ENCODE measurements at regions not wholly inside any gene's neighbourhood (a gene's known extent, or its start where the extent isn't known, plus 50 kb on each side); places are given as distances from the start of the nearest gene placed in this dataset.

- TF ChIP-seq CTCF (IDR thresholded peaks at IDR 0.05): no peak
- no peak for TF ChIP-seq POLR2A (IDR thresholded peaks at IDR 0.05; ENCODE audit: low read depth)
These were observed 196.7 kb upstream of the ADAMTS9 start for GRCh38 chr3:64884536-64884935.
